ENCODE measurements at regions not wholly inside any gene's neighbourhood (a gene's known extent, or its start where the extent isn't known, plus 50 kb on each side); places are given as distances from the start of the nearest gene placed in this dataset.
A peak's percentile ranks its signal among the peaks of the same experiment; 100 is the strongest.

DNA sequence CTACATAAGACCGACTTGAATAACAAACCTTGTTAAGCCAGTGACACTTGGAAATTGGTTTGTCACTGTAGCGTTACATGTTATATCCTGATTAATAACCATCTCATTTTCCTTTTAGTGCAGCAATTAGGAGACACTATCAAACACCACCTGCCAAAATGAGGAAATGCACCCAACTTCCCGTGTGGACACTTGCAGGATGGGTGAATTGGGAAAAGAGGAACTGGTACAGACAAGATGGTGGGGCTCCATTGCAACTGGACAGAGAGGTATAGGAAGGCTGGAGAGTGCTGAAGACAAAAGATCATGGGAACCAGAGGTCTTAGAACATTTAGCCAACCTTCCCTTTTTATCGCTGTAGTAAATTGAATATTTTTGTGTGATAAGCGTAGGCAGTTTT lies 816.3 kb upstream of the HS6ST1 start:
- H3K27me3 Mint-ChIP-seq (ENCODE audit: low read depth) = no peaks in the 10 kb centered on the region
- peaks cover 4% of the 10 kb centered on the region for H3K9me3 Mint-ChIP-seq
- no peak overlapping the region for H3K4me3 Mint-ChIP-seq
- no peaks in the 10 kb centered on the region for H3K4me1 Mint-ChIP-seq
- H3K36me3 Mint-ChIP-seq (ENCODE audit: low read depth) = no peaks in the 10 kb centered on the region
- TF ChIP-seq, protein P1, sequence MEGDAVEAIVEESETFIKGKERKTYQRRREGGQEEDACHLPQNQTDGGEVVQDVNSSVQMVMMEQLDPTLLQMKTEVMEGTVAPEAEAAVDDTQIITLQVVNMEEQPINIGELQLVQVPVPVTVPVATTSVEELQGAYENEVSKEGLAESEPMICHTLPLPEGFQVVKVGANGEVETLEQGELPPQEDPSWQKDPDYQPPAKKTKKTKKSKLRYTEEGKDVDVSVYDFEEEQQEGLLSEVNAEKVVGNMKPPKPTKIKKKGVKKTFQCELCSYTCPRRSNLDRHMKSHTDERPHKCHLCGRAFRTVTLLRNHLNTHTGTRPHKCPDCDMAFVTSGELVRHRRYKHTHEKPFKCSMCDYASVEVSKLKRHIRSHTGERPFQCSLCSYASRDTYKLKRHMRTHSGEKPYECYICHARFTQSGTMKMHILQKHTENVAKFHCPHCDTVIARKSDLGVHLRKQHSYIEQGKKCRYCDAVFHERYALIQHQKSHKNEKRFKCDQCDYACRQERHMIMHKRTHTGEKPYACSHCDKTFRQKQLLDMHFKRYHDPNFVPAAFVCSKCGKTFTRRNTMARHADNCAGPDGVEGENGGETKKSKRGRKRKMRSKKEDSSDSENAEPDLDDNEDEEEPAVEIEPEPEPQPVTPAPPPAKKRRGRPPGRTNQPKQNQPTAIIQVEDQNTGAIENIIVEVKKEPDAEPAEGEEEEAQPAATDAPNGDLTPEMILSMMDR (IDR thresholded peaks at IDR 0.05; ENCODE audit: unreplicated experiment in 3 of 3) = no peak
- H3K27ac Mint-ChIP-seq = no peak overlapping the region

DNA sequence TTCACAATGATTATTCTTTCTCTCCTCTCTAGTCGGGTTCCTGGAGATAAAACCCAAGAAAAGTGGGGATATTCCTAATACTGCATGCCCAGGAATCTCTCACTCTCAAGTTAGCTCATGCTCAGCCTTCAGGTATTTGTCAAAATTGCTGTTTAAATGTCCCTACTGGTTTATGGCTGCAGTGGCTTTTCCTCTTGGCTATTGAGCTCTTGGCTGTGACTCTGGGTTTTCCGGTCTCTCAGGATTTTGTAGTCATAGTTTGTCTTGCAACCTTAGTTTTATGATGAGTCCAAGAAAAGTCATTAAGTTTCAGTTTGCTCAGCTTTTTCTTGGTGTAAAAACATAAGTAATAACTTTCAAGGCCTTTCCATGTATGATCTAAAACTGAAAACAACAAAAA lies 820.7 kb upstream of the HS6ST1 start:
- H3K36me3 Mint-ChIP-seq (ENCODE audit: low read depth) = no peaks in the 10 kb centered on the region
- H3K9me3 Mint-ChIP-seq = peaks cover 4% of the 10 kb centered on the region
- H3K4me1 Mint-ChIP-seq = no peaks in the 10 kb centered on the region
- H3K27ac Mint-ChIP-seq = no peak overlapping the region
- H3K27me3 Mint-ChIP-seq (ENCODE audit: low read depth) = no peaks in the 10 kb centered on the region
- TF ChIP-seq, protein P1 (IDR thresholded peaks at IDR 0.05; ENCODE audit: unreplicated experiment in 3 of 3) = no peak
- no peak overlapping the region for H3K4me3 Mint-ChIP-seq

DNA sequence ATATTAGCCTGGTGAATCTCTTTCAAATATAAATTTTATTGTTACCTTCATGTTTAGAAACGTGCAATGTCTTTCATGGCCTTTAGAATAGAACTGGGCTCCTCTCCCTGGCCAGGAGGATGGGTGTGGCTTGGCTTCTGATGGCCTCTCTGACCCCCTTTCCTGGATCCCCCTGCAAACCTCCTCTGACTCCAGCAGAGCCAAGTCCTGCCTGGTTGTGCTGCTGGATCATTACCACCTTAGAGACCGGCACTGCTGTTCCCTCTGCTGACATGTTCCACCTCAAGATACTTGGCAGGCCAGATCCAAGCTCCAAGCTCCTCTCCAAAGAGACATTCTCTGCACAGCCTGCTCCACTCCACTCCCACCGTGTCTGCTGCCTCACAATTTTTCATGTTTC lies 823.8 kb upstream of the HS6ST1 start:
- Mint-ChIP-seq H3K4me1 (no peaks in the 10 kb centered on the region), H3K4me3 (no peak overlapping the region), H3K36me3 (ENCODE audit: low read depth) (no peaks in the 10 kb centered on the region), H3K27me3 (ENCODE audit: low read depth) (no peaks in the 10 kb centered on the region), H3K9me3 (peaks cover 9% of the 10 kb centered on the region), H3K27ac (no peak overlapping the region)
- TF ChIP-seq, protein P1 (IDR thresholded peaks at IDR 0.05; ENCODE audit: unreplicated experiment in 3 of 3) = no peak

DNA sequence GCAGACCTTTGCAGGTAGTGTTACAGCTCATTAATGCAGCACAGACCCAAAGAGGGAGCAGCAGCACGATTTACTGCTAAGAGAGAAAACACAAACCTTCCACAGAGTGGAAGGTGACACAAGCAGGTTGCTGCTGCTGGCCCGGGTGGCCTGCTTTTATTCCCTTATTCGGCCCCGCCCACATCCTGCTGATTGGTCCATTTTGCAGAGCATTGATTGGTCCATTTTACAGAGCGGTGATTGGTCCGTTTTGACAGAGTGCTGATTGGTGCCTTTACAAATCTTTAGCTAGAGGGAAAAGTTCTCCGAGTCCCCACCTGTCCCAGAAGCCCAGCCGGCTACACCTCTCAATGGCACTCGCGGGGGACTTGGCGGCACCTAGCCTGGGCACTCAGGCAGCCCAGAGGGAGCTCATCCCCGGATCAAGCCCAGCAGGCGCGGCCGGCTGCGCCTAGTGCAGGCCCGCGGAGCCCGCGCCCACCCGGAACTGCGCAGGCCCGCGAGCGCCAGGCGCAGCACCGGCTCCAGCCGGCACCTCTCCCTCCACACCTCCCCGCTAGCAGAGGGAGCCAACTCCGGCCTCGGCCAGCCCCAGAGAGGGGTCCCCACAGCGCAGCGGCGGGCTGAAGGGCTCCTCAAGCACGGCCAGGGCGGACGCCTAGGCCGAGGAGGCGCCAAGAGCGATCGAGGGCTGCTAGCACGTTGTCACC lies 825.6 kb upstream of the HS6ST1 start:
- H3K27me3 Mint-ChIP-seq (ENCODE audit: low read depth) = no peaks in the 10 kb centered on the region
- H3K27ac Mint-ChIP-seq = no peak overlapping the region
- peaks cover 10% of the 10 kb centered on the region for H3K9me3 Mint-ChIP-seq
- no peaks in the 10 kb centered on the region for H3K36me3 Mint-ChIP-seq (ENCODE audit: low read depth)
- TF ChIP-seq, protein P1 (IDR thresholded peaks at IDR 0.05; ENCODE audit: unreplicated experiment in 3 of 3) = no peak
- no peak overlapping the region for H3K4me3 Mint-ChIP-seq
- H3K4me1 Mint-ChIP-seq = no peaks in the 10 kb centered on the region

DNA sequence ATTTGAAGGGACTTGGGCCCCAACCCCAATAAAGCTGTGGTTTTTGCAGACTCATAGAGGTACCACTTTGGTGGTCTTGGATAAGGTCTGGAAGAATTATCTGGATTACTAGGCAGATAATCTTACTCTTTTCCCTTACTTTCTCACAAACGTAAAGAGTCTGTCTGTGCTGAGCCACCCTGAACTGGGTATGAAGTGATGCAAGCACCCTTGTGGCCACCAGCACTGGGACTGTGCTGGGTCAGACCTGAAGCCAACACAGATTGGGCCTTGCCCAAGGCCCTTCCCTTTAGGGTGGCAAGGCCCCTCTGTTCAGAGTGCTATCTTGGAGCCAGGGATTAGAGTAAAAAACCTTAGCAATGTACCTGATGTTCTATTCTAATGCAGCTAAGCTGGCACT lies 827.0 kb upstream of the RAB6C start:
- Mint-ChIP-seq H3K9me3 (peaks cover 23% of the 10 kb centered on the region), H3K27me3 (ENCODE audit: low read depth) (peaks cover 3% of the 10 kb centered on the region), H3K4me1 (no peaks in the 10 kb centered on the region), H3K36me3 (ENCODE audit: low read depth) (no peaks in the 10 kb centered on the region), H3K27ac (no peak overlapping the region), H3K4me3 (no peak overlapping the region)
- TF ChIP-seq, protein P1 (IDR thresholded peaks at IDR 0.05; ENCODE audit: unreplicated experiment in 3 of 3) = no peak

DNA sequence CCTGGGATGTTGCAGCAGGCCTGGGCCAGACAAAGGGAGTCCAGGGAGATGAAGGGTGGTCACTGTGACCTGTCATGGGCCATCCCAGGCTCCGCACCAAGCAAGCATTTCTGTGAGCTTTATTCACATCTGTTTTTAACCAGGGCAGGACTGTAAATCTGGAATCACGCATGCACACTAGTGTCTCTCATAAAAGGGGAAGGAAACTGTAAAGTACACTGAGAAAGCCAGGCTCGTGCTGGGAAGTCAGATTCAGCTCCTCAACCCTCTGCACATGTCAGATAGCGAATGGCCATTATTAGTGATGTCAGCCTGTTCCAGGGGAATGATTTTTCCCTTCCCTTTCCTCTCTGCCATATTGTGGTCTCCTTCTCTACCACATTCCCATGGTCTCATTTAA lies 818.6 kb upstream of the RAB6C start:
- TF ChIP-seq, protein P1 (IDR thresholded peaks at IDR 0.05; ENCODE audit: unreplicated experiment in 3 of 3) = no peak
- Mint-ChIP-seq H3K27ac (peak overlapping the region in 1 of 3 experiments; percentile 46), H3K4me1 (peaks cover 10% of the 10 kb centered on the region), H3K36me3 (ENCODE audit: low read depth) (no peaks in the 10 kb centered on the region), H3K27me3 (ENCODE audit: low read depth) (peaks cover 18% of the 10 kb centered on the region), H3K9me3 (no peaks in the 10 kb centered on the region), H3K4me3 (no peak overlapping the region)

Data from nephron (organoid).